ENCODE measurements at regions not wholly inside any gene's neighbourhood (a gene's known extent, or its start where the extent isn't known, plus 50 kb on each side); places are given as distances from the start of the nearest gene placed in this dataset.

GRCh38 chr2:168355779-168356476, 100.1 kb upstream of the CERS6 start:
- no peak for TF ChIP-seq CTCF (IDR thresholded peaks at IDR 0.05; ENCODE audit: control extremely low read depth in 1 of 3, insufficient read depth in 1 of 3, low read depth in 1 of 3, low read length in 3 of 3)
- no peak for TF ChIP-seq TAF7 (optimal IDR thresholded peaks at IDR 0.05; ENCODE audit: borderline replicate concordance, low read depth, low read length)
- TF ChIP-seq SRF (IDR thresholded peaks at IDR 0.05; ENCODE audit: low read depth, low read length) = no peak
- TF ChIP-seq EZH2 (IDR thresholded peaks at IDR 0.05; ENCODE audit: low read depth, low read length, severe bottlenecking) = no peak
- TF ChIP-seq HDAC2 (IDR thresholded peaks at IDR 0.05; ENCODE audit: borderline replicate concordance in 1 of 2, low read depth in 2 of 2, low read length in 2 of 2) = no peak
